Natural killer cell (primary cell): ENCODE measurements at regions not wholly inside any gene's neighbourhood (a gene's known extent, or its start where the extent isn't known, plus 50 kb on each side); places are given as distances from the start of the nearest gene placed in this dataset.

Experiments used
- ATAC-seq, 3 donors: fragments of 150-1000 bp in 2 of 3; fragments of 200-7000 bp in 1 of 3; cut with Tn5 transposase; 1 replicate in 1 of 3; 2 replicates in 2 of 3; pipeline ENCODE4 v1.10.0; 2021; ENCODE audit warnings: mild to moderate bottlenecking in 2 of 3, moderate library complexity in 2 of 3
- DNase-seq, 2 donors: peaks; one replicate each; pipeline versions ENCODE4 v3.0.0 to v3.0.0-alpha.2; 2013 to 2021; ENCODE audit warnings: mixed read lengths in 1 of 2
- H3K27ac ChIP-seq: one replicate; pipeline ENCODE4 v1.5.1; 2013; ENCODE audit warnings: mild to moderate bottlenecking, low read length
- H3K27me3 ChIP-seq: one replicate; pipeline ENCODE4 v1.6.1; 2013; ENCODE audit warnings: low read length; ENCODE audit not compliant: control insufficient read depth, insufficient read depth
- H3K36me3 ChIP-seq: one replicate; pipeline ENCODE4 v1.6.1; 2013; ENCODE audit warnings: low read length; ENCODE audit not compliant: control insufficient read depth, insufficient read depth
- H3K4me1 ChIP-seq: one replicate; pipeline ENCODE4 v1.6.1; 2013; ENCODE audit warnings: low read length; ENCODE audit not compliant: control insufficient read depth, insufficient read depth
- H3K4me3 ChIP-seq: one replicate; pipeline ENCODE4 v1.5.1; 2013; ENCODE audit warnings: low read length
- H3K9me3 ChIP-seq: one replicate; pipeline ENCODE4 v1.6.1; 2013; ENCODE audit warnings: low read length; ENCODE audit not compliant: control insufficient read depth, insufficient read depth
- H3K27ac Mint-ChIP-seq, 2 donors: one replicate each; pipeline ENCODE4 v1.8.0; 2022; ENCODE audit warnings: mild to moderate bottlenecking in 2 of 2, mixed read lengths in 2 of 2, moderate library complexity in 1 of 2
- H3K27me3 Mint-ChIP-seq, 2 donors: one replicate each; pipeline ENCODE4 v1.8.0; 2022; ENCODE audit warnings: low read depth in 2 of 2, mixed read lengths in 2 of 2
- H3K36me3 Mint-ChIP-seq: one replicate; pipeline ENCODE4 v1.8.0; 2022; ENCODE audit warnings: mixed read lengths
- H3K4me1 Mint-ChIP-seq, 2 donors: one replicate each; pipeline ENCODE4 v1.8.0; 2022; ENCODE audit warnings: mixed read lengths in 2 of 2
- H3K4me3 Mint-ChIP-seq: one replicate; pipeline ENCODE4 v1.8.0; 2022; ENCODE audit warnings: mild to moderate bottlenecking, moderate library complexity, mixed read lengths
- H3K9me3 Mint-ChIP-seq, 2 donors: one replicate each; pipeline ENCODE4 v1.8.0; 2022; ENCODE audit warnings: mixed read lengths in 2 of 2
- CTCF ChIP-seq: fragments of 200-600 bp; IDR thresholded peaks from one replicate; pipeline ENCODE4 v1.8.0; 2022; ENCODE audit warnings: antibody characterized with exemption
- WGBS: methylation state at CpG from one replicate; pipeline ENCODE4 v1.1.7; 2013; ENCODE audit warnings: missing lambda C conversion rate; ENCODE audit not compliant: insufficient coverage; 5-methylcytosine and 5-hydroxymethylcytosine counted together
- intact Hi-C: fragments of 100-400 bp; cut with micrococcal nuclease; formaldehyde crosslinking; loops from one replicate; pipeline ENCODE4 v1.14.2; 2022

GRCh38 chr2:151051574-151052220, 210.0 kb downstream of the RBM43 start:
- H3K27me3 Mint-ChIP-seq = peaks cover 0 to 18% of the 10 kb centered on the region in 2 donors
- ATAC-seq (peak; percentile 39 to 70 (median 40)), DNase-seq (peak in 1 of 2 donors; percentile 63)
- WGBS = 0% methylated on average over 1 of the region's 2 CpGs
- no peaks in the 10 kb centered on the region for H3K36me3 ChIP-seq
- H3K27ac Mint-ChIP-seq = no peak overlapping the region
- H3K9me3 ChIP-seq = no peaks in the 10 kb centered on the region
- peak; percentile 69 for TF ChIP-seq CTCF
- no peak overlapping the region for H3K4me3 Mint-ChIP-seq
- intact Hi-C loops = loop anchor here (1.0 kb wide), 1 partner anchor 1454 kb away; no protein-coding TSS in a partner anchor
- H3K4me1 Mint-ChIP-seq = no peaks in the 10 kb centered on the region
- no peak overlapping the region for H3K27ac ChIP-seq
- no peaks in the 10 kb centered on the region for H3K9me3 Mint-ChIP-seq
- H3K4me1 ChIP-seq = no peaks in the 10 kb centered on the region
- no peaks in the 10 kb centered on the region for H3K27me3 ChIP-seq
- H3K36me3 Mint-ChIP-seq = no peaks in the 10 kb centered on the region
- no peak overlapping the region for H3K4me3 ChIP-seq

GRCh38 chr2:151049746-151050145, 211.9 kb downstream of the RBM43 start:
- H3K27ac ChIP-seq = no peak overlapping the region
- no peaks in the 10 kb centered on the region for H3K4me1 ChIP-seq
- Mint-ChIP-seq H3K4me3 (no peak overlapping the region), H3K9me3 (no peaks in the 10 kb centered on the region), H3K27me3 (peaks cover 0 to 18% of the 10 kb centered on the region in 2 donors), H3K4me1 (no peaks in the 10 kb centered on the region), H3K27ac (no peak overlapping the region), H3K36me3 (no peaks in the 10 kb centered on the region)
- no peak for DNase-seq
- intact Hi-C loops = no loop called here
- H3K4me3 ChIP-seq = no peak overlapping the region
- no peaks in the 10 kb centered on the region for H3K9me3 ChIP-seq
- WGBS = 67% methylated on average over 1 of the region's 1 CpG
- H3K36me3 ChIP-seq = no peaks in the 10 kb centered on the region
- ATAC-seq = no peak
- H3K27me3 ChIP-seq = no peaks in the 10 kb centered on the region
- no peak for TF ChIP-seq CTCF

GRCh38 chr2:151048331-151049054, 213.2 kb downstream of the RBM43 start:
- Histone ChIP-seq H3K27me3 (no peaks in the 10 kb centered on the region), H3K4me1 (no peaks in the 10 kb centered on the region), H3K36me3 (no peaks in the 10 kb centered on the region), H3K4me3 (no peak overlapping the region), H3K9me3 (no peaks in the 10 kb centered on the region), H3K27ac (no peak overlapping the region)
- Mint-ChIP-seq H3K27me3 (peaks cover 0 to 18% of the 10 kb centered on the region in 2 donors), H3K36me3 (no peaks in the 10 kb centered on the region), H3K4me1 (no peaks in the 10 kb centered on the region), H3K27ac (no peak overlapping the region), H3K9me3 (no peaks in the 10 kb centered on the region), H3K4me3 (no peak overlapping the region)
- ATAC-seq (no peak), DNase-seq (no peak)
- intact Hi-C loops = no loop called here
- no peak for TF ChIP-seq CTCF
- WGBS = 89% methylated on average over 5 of the region's 6 CpGs
